Effector CD4-positive, alpha-beta T cell (primary cell): ENCODE measurements at regions not wholly inside any gene's neighbourhood (a gene's known extent, or its start where the extent isn't known, plus 50 kb on each side); places are given as distances from the start of the nearest gene placed in this dataset.

ENCODE experiments used
- DNase-seq: peaks from one replicate; pipeline ENCODE4 v3.0.0-alpha.2; 2020

DNA sequence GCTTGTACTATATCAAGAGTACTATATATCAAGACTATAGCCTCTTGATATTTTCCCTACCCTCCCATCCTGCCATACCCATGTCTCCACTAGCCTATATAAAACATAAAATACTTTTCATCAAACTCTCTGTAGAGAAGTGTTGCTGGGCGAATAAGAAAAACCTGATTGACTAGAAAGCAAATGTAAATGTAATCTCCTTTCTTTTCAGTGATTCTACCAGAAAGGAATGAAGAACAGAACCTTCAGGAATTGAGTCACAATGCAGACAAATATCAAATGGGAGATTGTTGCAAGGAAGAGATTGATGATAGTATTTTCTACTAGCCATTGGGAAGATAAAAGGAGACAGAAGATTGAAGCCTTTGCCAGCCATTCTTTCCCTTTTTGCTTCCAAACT lies 89.2 kb downstream of the KCNRG start:
- DNase-seq = no peak

DNA sequence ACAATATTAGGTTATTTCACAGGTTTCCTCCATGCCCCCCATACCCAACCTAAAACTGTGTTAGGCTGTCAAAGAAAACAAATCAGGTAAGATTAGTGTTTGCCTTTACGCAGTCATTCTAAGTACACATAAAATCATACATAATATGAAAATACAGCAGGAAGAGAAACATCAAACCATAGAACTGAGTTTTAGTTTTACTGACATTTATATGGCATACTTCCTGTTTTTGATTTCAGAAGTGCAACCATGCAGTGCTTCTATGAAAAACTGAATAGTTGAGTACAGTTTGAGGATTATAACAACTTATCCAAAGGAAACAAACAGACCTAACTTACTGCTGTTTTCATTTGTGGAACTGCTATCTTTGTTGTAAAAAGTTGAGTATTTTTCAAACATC lies 91.3 kb downstream of the KCNRG start:
- DNase-seq = no peak

DNA sequence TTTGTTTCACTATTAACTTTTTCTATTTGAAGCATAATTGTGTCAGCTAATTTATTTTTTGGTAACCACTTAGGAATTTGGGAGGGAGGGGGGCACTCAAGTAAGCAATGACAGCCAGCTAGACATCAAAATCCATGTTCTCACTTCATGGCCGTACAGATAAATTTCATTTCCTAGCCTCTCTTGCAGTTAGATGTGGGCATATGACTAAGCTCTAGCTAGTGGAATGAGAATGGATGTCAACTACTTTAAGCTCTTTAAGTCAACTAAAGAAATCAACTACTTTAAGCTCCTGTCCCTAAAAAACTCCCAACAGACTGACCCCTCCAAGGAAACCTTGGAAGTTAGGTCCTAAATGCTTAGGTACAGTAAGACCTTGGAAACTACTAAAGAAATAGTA lies 92.0 kb downstream of the KCNRG start:
- DNase-seq = no peak

DNA sequence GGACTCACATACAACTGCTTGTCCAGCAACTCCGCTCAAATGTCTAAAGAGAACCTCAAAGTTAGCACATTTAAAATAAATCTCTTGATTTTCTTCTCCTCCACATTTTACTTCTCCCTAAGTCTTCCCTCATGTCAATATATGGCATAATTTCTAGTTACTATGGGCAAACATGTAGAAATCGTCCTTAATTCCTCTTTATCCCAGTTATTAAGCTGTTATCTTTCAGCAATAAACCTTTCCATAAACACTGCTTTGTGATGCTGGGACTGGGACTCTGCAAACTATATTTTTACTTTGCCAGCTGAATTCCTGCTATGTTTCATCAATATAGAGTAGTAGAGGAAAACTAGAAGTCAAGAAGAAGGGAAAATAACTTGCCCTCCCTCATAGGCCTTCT lies 99.7 kb downstream of the KCNRG start:
- DNase-seq = no peak

DNA sequence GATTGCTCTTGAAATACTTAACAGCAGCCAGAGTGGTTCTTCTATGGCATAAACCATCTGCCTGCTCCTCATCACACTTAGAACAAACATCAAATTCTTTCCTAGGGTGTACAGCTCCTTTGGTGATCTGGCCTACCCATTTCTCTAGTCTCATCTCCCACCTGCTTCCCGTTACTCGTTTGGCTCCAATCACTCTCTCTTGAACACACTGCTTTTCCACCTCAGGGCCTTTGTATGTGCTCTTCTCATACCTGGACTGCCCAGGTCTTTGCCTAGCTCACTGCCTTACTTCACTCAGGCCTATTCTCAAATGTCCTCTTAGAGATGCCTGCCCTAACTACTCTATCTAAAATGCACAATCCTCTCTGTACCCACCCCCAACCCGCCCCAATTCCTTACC lies 100.5 kb downstream of the KCNRG start:
- DNase-seq = no peak

DNA sequence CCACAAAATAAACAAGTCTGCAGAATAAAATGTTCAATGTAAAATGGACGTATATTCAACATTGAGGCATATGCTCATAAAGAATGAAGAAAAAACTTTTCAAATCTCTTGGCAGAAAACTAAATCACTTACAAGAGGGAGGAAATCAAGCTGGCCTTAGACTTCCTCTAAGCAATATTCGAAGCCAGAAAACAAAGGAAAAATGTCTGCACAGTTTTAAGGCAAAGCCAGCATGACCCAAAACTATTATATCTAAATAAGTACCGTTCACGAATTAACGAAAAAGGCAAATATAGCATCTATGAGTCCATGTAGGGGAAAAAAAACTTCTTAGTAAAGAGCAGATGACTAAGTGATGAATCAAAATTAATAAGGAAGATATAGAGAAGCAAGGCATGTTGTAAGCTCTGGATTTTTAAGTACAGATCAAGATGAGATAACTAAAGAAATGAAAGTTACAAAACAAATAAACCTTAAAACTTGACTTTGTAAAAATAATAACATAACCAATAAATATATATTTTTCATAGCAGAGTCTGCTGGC lies 101.3 kb downstream of the KCNRG start:
- DNase-seq = no peak

DNA sequence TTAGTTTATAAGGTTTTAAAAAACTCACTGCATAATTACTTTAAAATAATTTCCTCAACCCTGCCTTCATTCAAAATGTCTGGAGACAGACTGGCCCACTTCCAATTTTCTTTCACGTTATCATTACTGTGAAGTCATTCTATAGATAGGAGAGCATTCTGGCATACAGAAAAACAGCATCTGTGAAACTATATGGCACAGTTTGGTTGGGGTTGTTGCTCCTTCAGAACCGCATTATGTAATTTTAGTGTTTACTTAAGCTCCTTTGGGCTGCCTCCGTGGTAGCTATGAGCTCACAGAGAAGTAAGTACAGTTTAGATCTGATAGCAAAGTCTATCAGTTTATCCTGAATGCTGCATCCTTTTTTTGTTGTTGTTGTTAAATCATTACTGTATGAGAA lies 104.3 kb downstream of the KCNRG start:
- DNase-seq = no peak

DNA sequence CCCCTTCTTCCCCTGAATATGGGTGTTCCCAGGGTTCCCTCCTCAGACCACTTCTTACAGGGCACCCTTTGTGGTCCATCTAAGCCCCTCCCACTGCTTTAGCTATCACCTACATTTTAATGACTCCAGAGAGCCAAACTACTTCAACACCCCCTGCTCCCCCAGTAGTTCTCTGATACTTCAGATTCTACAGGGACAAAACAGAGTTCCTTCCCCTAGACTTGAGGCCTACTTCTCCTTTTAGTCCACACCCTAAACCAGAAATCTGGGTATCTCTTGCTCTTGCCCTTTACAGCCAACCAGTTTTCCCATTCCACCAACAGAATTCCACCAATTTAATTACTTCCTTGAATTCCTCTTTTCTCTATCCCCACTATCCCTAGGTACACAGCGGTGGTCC lies 107.2 kb downstream of the KCNRG start:
- no peak for DNase-seq

DNA sequence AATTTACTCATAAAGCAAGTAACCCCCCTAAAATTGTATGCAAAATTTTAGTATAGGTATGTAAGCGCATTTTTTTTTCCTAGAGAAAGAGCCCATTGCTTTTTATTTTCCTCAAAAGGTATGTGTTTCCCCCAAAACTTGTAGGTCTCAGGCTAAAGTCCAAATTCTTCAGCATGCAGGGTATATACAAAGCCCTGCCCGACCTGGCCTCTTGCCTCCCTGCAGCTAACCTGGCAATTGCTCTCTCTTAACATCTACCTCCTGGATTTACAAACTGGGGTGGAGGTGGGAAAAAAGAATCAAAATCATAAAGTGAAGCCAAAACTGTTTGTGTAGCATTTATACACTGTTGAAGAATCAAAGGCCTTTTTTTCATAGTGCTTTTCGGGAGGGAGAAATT lies 107.8 kb downstream of the KCNRG start:
- DNase-seq = no peak

DNA sequence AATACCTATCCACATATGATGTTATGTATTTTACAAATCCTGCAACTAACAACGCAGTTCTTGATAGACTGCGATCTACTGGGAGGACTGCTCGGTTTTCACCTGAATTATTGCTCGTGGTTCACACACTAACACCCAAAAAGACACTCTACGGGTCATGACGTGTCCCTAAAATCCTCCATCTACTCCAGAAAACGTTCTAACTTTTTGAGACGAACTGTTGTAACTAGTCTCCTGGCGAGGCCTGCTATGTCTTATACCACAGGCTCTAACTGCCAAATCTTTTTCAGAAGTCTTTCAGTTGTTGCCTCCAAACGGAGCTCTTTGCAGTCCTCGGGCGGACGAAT lies 108.2 kb downstream of the KCNRG start:
- DNase-seq = no peak

DNA sequence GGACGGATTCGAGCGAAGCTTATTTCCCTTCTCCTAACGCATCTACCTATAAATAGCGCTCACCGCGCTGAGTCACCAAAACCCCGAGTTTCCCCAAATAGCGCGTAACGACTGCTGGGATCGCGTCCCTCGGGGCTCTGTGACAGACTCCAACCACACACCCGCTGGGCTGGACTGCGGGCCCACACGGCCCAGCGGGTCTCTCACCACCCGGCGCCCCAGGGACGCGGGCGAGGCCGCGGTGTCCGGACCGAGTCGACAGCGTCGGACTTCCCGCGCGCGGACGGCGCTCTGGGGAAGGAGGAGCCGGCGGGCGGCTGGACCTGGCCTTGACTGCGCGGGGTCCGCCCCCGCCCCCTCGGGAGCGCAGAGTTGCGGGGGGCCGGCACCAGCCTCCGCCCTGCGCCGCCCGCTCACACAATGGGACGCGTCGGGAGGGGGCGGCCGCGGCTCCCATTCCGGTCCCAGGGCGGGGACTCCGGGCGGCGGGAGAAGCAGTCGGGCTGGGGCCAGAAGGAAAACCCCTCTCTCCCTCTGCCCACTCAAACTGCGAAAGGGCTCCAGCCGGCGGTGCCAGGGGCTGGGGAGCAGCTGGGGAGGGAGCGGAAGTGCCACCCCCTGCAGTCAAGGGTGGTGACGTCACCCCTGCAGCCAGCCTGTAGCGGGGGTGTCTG lies 108.8 kb downstream of the KCNRG start:
- peak; percentile 76 for DNase-seq

DNA sequence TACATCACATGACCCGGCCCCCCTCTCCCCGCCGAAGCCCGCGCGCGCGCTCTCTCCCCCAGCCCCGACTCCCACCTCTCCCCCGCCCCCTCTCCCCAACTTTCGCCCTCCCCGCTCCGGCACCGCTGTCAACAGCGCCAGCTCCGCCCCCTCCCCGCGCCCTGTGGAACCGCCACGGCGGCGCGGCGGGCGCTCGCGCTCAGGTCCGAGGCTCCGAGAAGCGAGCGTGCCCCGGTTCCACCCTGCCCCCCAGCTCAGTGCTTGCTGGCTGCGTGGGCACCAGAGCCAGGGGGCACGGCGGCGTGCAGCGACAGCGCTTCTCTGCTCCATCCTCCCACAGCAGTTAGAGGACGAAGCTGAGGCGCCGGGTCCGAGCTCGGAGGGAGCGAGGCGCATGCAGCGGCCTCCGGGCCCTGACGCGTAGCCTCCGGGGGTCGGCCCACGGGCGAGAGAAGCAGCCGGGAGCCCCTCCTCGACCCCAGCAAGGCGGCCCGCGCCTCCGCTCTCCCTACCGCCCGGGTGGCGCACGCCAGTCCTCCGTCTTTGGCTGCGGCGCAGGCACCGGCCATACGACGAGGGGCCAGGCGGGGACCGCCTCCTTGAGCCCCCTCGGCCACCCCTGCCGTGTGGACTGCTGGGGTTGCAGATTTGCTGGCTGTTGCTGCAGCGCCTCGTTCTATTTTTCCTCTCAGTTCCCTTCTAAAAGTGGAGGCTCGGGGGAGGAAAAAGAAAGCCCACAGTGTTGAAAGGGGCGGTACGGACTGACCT lies 109.5 kb downstream of the KCNRG start:
- DNase-seq = peak; percentile 94

DNA sequence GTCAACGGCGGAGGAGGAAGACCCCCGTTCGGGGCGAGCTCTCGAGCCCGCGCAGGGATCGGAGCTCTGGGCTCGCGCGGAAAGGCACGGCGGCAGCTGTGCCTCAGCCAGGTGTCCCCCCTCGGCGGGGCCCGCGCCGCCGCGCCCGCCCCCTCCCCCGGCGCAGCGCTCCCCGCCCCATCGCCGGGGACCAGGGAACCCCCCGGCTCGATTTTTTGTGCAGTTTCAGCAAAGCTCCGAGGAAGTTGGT lies 110.0 kb downstream of the KCNRG start:
- no peak for DNase-seq

DNA sequence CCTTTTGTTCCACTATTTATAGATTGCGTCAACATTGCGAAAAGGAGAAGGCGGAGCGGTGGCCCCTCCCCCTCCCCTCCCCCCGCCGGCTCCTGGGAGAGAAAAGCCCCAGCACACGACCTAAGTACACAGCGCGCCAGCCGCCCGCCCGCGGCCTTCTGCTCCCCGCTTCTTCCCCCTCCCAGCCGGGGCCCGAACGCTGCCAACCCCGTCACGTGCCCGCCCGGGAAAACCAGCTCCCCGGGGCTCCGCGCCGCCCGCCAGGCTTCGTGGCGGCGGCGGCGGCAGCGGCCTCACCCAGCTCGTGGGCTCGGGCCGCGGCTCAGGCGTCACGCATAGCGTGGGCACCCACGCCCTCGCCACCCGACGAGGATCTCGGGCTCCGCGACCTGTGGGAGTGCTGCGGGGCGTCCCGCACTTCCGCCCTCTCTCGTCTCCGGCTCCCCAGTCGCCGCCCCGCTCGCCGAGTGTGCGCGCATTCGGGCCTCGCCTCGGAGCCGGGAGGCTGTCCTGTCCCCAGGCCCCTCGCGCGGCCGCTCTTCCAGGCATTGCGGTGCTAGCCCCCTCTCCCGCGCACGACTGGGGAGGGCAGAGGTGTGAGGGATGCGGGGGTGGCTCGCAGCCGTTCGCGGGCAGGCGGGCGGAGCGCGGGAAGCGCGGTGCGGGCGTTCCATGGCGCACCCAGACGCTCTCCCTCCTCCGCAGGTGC lies 110.5 kb downstream of the KCNRG start:
- DNase-seq = peak; percentile 87

DNA sequence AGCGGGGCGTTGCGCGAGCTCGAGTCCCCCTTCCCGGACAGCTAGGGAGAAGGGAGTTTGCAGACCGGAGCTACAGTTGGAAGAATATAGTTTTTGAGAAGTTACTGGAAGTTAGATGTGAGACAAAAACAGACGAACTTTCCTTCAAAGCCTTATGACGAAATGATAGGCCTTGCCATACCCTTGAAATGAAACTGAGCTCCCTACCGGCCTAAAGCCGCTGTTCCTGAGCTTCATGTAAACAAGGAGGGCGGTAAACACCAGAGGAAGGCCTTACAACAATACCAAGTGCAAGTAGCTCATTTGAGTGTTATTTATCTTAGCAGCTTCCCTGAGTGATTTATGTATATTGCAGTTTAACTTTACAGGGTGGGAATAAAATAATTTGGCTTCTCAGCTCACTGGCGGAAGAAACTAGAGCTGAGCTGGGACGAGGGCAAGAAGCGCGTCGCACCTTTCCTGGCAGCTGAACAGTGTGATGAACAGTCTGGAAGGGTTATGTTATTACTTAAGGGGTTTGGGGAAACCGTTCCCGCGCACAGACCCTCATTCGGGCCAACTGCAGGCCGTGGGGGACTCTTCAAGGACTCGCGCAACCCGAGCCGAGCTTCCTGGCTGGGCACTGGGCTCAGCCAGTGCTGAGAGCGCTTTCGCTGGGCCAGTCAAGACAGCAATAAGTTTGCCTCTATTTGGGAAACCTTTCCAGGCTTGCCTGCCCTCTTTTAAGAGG lies 111.2 kb downstream of the KCNRG start:
- peak; percentile 14 for DNase-seq

DNA sequence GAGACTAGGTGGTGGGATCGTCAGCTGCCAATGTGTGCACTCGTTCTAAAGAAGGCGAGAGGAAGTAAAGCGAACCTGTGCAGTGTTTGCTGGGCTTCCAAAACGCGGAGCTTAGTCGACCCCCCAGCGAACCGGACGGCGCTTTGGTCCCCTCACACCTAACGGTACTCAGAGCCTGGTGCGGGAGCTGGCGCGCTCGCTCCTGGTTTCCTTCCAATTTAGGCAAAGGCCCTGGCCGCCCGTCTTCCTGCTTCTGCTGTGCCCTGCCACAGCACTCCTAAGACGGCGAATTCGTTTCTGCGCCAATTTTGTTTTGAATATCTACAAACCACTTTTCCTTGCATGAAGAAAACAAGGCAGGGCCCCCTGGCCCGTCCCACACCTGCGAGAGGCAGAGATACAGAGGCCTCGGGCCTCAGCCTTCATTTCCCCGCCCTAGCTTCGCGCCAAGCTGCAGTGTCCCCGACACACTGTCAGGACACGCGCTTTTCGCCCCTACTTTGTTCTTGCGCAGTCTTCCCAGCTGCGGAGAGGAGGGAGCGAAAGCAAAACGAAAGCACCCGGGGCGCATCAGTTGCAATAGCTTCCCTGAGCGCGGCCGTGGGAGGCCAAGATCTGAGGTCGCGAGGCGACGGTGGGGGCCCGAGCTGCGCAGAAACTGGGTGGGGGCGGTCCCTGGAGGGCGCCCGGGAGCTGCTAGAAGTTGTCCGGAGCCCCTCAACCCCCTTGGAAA lies 111.9 kb downstream of the KCNRG start:
- DNase-seq = peak; percentile 26

DNA sequence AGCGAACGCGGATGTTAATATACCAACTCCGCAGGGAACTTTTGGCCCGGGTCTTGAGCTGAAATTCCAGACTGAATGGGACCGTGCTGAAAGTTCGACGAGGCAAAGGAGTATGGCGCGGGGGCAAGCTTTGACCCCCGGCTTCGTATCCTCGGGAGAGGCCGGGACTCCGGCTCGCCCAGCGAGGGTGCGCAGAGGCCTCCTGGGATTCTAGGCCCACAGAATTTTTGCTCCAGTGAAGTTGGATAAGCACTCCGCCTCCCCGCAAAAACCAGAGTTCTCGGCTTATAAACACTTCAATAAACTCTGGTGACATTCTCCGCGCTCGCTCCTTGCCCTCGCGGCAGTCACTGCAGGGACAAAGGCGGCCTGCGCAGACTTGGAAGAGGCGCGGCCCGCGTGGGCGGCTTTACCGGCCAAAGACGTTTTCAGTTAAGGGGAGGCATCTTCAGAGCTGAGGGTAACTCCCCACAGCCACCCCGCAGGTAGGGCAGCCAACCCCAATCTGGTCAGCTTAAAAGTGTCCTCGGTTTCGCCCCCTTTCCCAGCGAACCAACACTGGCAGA lies 112.6 kb downstream of the KCNRG start:
- no peak for DNase-seq

DNA sequence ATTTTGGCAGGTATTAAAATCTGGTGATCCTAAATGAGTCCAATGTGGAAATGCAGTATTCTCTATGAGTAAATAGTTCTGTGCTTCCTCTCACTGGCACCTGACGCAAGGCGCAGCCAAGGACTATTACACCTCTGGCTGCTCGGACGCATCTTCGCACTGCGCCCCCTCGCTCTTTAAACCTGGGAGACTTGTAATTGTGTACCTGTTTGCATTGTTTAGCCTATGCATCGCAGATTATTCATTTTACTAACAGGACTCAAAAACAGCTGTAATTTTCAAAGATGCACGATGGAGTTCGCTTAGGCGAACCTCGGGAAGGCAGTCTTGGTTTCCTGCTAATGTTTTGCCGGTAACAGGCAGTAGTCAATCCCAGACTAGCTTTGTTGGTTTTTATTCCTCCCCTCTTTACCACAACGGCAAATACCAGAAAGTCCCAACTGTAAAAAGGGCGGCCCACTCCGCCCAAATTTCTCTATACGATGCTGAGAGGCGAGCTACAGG lies 113.2 kb downstream of the KCNRG start:
- no peak for DNase-seq

DNA sequence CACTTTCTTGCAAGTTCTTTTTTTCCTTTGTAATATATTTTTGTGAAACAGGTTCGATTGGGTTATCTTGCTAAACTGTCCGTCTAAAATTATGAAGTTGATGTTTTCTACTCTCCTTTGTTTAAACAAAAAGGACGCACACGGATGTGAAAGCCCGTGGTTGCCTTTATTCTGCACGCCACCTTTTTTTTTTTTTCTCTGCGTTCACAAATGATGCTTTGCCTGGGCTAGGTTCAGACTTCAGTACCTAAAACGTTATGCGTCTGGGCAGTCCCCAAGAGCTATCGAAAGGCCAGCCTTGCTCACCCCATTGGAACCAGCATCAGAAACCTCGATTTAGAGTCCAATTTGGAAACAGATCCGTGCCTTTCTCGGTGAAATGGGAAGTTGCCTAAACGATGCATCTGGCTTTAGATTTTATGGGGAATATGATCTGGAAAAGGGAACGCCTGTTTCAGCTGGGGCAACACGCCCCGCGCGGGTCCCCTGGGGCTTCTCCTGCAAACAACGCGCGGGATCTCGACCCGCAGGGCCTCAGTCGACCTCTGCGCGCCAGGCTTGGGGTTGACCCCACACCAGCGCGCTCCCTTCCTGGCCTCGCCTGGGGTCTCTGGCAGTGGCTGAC lies 113.9 kb downstream of the KCNRG start:
- peak; percentile 5 for DNase-seq

DNA sequence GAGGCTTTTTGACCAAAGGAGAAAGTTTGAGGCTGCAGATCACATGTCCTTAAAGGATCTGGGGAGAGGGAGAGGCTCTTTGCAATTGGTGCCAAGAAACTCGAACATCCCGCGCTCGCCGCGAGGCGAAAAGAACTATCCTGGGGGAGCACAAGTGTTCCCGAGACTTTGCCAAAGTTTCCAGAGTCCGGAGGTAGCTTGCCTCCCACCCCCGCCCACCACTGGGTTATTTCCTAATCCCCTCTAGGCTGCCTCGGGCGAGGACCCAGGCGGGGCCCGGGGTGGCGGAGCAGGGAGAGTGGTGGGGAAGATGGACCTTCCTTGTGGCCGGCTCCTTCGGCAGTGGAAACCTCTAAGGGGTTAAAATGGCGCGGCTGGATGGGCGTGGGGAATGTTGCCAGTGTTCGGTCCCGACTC lies 114.5 kb downstream of the KCNRG start:
- no peak for DNase-seq

DNA sequence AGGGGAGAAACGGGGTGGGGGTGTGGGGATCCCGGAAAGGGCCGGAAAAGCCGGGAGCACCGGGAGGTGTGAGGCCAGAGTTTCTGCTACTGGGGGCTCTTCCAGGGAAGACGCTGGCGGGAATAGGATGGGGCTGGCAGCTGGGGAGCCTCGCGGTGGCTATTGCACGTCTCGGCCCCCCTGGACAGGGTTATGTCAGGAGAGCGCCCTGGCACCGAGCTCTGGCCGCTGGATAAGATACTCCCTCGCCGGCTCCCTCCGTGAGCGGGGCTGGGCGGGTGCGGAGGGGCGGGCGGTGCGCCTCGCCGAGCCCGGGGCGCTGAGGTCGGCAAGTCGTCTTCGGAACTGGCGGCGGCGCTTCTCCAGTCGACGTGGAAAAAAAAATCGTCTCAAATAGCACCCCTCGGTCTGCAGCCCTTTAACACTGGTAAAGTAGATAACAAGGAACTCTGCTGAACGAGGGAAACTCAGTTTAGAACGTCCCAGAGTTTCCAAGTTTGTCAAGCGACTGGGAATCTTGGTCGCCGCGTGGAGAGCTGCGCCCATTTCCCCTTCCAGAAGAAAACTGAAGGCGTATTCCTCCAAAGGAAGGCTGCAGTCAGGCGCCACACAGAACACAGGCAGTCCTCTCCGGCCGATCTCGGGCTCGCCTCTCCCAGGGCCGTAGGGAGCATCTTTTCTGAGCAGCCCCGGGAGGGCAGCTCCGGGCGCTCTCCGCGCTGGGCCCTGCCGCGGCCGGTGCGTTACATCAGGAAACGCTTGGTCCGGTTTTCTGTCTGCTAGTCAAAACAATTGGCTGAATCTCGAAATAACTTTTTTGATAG lies 115.1 kb downstream of the KCNRG start:
- DNase-seq = peak; percentile 34
